Upper lobe of left lung (tissue), 6 donors: ENCODE measurements at regions not wholly inside any gene's neighbourhood (a gene's known extent, or its start where the extent isn't known, plus 50 kb on each side); places are given as distances from the start of the nearest gene placed in this dataset.
"Not testable (repeated sequence)": the region's sequence is repeated elsewhere in the genome, so short reads cannot be mapped to it uniquely, and the experiment has no call there.

ENCODE experiments used
- ATAC-seq, 2 donors: fragments of 200-7000 bp; cut with Tn5 transposase; one replicate each; pipeline ENCODE4 v1.9.1; 2022; ENCODE audit warnings: mild to moderate bottlenecking in 2 of 2, moderate library complexity in 2 of 2; ENCODE audit not compliant: low FRiP score in 2 of 2
- DNase-seq, 2 donors: peaks; one replicate each; pipeline ENCODE4 v3.0.0-alpha.2; 2019 to 2020
- H3K27ac ChIP-seq, 4 donors: fragments of 200-600 bp; sonication (generic); one replicate each; pipeline ENCODE4 v1.5.1; 2016 to 2019
- H3K27me3 ChIP-seq, 4 donors: fragments of 200-600 bp; sonication (generic); one replicate each; pipeline ENCODE4 v1.5.1; 2017 to 2019
- H3K36me3 ChIP-seq, 4 donors: fragments of 200-600 bp; sonication (generic); one replicate each; pipeline ENCODE4 v1.5.1; 2016 to 2019
- H3K4me1 ChIP-seq, 4 donors: fragments of 200-600 bp; sonication (generic); one replicate each; pipeline ENCODE4 v1.5.1; 2018 to 2019
- H3K4me3 ChIP-seq, 4 donors: fragments of 200-600 bp; sonication (generic); one replicate each; pipeline ENCODE4 v1.5.1; 2017 to 2019; ENCODE audit warnings: mild to moderate bottlenecking in 2 of 4, moderate library complexity in 1 of 4
- H3K9me3 ChIP-seq, 4 donors: fragments of 200-600 bp; sonication (generic); one replicate each; pipeline ENCODE4 v1.5.1; 2018 to 2019
- CTCF ChIP-seq, 6 experiments: fragments of 450-650 bp in 4 of 6; fragments of 200-600 bp in 2 of 6; sonication (generic) in 2 of 6; IDR thresholded peaks; one replicate each; pipeline ENCODE4 v1.5.1; 2016 to 2019; ENCODE audit warnings: antibody characterized with exemption in 6 of 6
- EP300 ChIP-seq, 4 donors: sonication (generic); formaldehyde crosslinking; IDR thresholded peaks; one replicate each; pipeline ENCODE4 v1.5.1; 2017; ENCODE audit warnings: antibody characterized with exemption in 4 of 4, control low read depth in 2 of 4
- POLR2A ChIP-seq, 4 donors: fragments of 450-650 bp; IDR thresholded peaks; one replicate each; pipeline ENCODE4 v1.5.1; 2016 to 2017; ENCODE audit warnings: antibody characterized with exemption in 4 of 4, mild to moderate bottlenecking in 2 of 4
- POLR2AphosphoS5 ChIP-seq, 2 donors: sonication (generic); formaldehyde crosslinking; IDR thresholded peaks; one replicate each; pipeline ENCODE4 v1.5.1; 2017; ENCODE audit warnings: antibody characterized with exemption in 2 of 2
- WGBS, 2 donors: methylation state at CpG; one replicate each; pipeline ENCODE4 v1.1.5; 2017 to 2018; 5-methylcytosine and 5-hydroxymethylcytosine counted together
- donor health status: DM: no; HTN: no; CAD: no; lungs with moderate emphysema.
- donor health status: DM: no; HTN: yes; CAD: no; lungs with severe emphysema.

- Histone ChIP-seq H3K27me3 (no peaks in the 10 kb centered on the region), H3K4me1 (peaks cover 0 to 5% (median 0%) of the 10 kb centered on the region in 4 donors), H3K4me3 (no peak overlapping the region), H3K27ac (no peak overlapping the region), H3K9me3 (no peaks in the 10 kb centered on the region), H3K36me3 (no peaks in the 10 kb centered on the region)
- WGBS, 2 donors: 85 to 92% methylated on average over 3 of the region's 3 CpGs
- DNase-seq (no peak), ATAC-seq (no peak)
- no peak for TF ChIP-seq POLR2A (IDR thresholded peaks at IDR 0.05)
- TF ChIP-seq POLR2AphosphoS5 (IDR thresholded peaks at IDR 0.05): no peak
- TF ChIP-seq CTCF (IDR thresholded peaks at IDR 0.05): no peak
- TF ChIP-seq EP300 (IDR thresholded peaks at IDR 0.05): no peak
Observed at GRCh38 chr2:236917164-236917563, 168.5 kb upstream of the COPS8 start.

- TF ChIP-seq POLR2A (IDR thresholded peaks at IDR 0.05) (no peak), POLR2AphosphoS5 (IDR thresholded peaks at IDR 0.05) (no peak), EP300 (IDR thresholded peaks at IDR 0.05) (no peak), CTCF (IDR thresholded peaks at IDR 0.05) (no peak)
- no peaks in the 10 kb centered on the region for H3K9me3 ChIP-seq
- 29 to 43% methylated on average over 9 of the region's 9 CpGs for WGBS, 2 donors
- ATAC-seq (no peak), DNase-seq (no peak)
- peaks cover 0 to 5% (median 0%) of the 10 kb centered on the region in 4 donors for H3K4me1 ChIP-seq
- no peak overlapping the region for H3K4me3 ChIP-seq
- no peaks in the 10 kb centered on the region for H3K36me3 ChIP-seq
- H3K27me3 ChIP-seq: no peaks in the 10 kb centered on the region
- H3K27ac ChIP-seq: no peak overlapping the region
Observed at GRCh38 chr2:236918545-236918944, 167.1 kb upstream of the COPS8 start.

- Histone ChIP-seq H3K4me1 (peaks cover 0 to 5% (median 0%) of the 10 kb centered on the region in 4 donors), H3K27me3 (no peaks in the 10 kb centered on the region), H3K4me3 (no peak overlapping the region), H3K36me3 (no peaks in the 10 kb centered on the region), H3K27ac (no peak overlapping the region), H3K9me3 (no peaks in the 10 kb centered on the region)
- peak in 1 of 2 donors; percentile 15 for ATAC-seq
- WGBS, 2 donors: 61 to 68% methylated on average over 5 to 9 of the region's 9 CpGs
- DNase-seq: peak in 1 of 2 donors; percentile 37
- TF ChIP-seq POLR2A (IDR thresholded peaks at IDR 0.05): no peak
- TF ChIP-seq EP300 (IDR thresholded peaks at IDR 0.05): no peak
- no peak for TF ChIP-seq CTCF (IDR thresholded peaks at IDR 0.05)
- no peak for TF ChIP-seq POLR2AphosphoS5 (IDR thresholded peaks at IDR 0.05)
Observed at GRCh38 chr2:236919209-236919608, 166.5 kb upstream of the COPS8 start.

DNA sequence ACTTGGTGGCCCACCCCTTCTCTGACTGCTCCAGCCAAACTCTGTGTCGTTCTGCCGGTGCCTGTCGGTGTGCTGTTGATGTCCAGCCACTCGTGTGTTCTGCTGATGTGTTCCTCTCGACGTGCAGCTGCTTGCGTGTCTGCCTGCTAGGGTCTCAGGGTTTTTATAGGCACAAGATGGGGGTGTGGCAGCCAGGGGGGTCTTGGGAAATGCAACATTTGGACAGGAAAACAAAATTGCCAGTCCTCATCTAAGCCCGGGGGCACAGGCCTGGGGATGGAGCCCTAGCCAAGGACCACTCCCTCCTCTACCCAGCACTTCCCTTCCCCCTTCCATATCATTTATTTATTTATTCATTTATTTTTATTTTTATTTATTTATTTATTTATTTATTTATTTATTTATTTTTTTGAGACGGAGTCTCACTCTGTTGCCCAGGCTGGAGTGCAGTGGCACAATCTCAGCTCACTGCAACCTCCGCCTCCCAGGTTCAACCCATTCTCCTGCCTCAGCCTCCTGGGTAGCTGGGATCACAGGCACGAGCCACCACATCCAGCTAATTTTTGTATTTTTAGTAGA is 165.8 kb upstream of the COPS8 start:
- H3K36me3 ChIP-seq, DNase-seq, H3K27ac ChIP-seq, H3K4me1 ChIP-seq, H3K27me3 ChIP-seq, H3K9me3 ChIP-seq, H3K4me3 ChIP-seq, ATAC-seq: not testable (repeated sequence)
- 93 to 96% methylated on average over 10 to 11 of the region's 11 CpGs for WGBS, 2 donors

DNA sequence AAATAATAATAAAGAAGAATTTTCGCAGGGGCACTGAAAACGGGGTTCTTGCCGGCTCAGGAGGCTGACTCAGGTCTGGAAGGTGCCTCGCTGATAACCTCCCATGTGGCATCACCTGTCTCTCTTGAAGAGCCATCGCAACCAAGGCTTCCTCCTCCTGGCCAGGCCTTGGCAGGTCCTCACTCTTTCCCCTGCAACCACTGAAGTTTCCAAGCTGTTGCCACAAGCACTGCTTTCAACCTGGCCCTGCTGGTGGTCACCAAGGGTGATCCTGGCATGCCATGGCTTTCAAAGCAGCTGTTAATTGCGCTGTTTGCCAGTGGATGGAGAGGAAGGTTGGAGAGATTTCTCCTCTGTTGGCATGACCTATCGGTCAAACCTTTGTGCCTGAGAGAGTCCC is 163.6 kb upstream of the COPS8 start:
- ATAC-seq (no peak), DNase-seq (no peak)
- no peaks in the 10 kb centered on the region for H3K27me3 ChIP-seq
- H3K27ac ChIP-seq: no peak overlapping the region
- no peak overlapping the region for H3K4me3 ChIP-seq
- H3K9me3 ChIP-seq: no peaks in the 10 kb centered on the region
- no peaks in the 10 kb centered on the region for H3K4me1 ChIP-seq
- no peaks in the 10 kb centered on the region for H3K36me3 ChIP-seq
- 96 to 97% methylated on average over 7 of the region's 7 CpGs for WGBS, 2 donors
- TF ChIP-seq EP300 (IDR thresholded peaks at IDR 0.05) (no peak), POLR2AphosphoS5 (IDR thresholded peaks at IDR 0.05) (no peak), CTCF (IDR thresholded peaks at IDR 0.05) (no peak), POLR2A (IDR thresholded peaks at IDR 0.05) (no peak)
